PFSK-1 (cell line): ENCODE measurements at regions not wholly inside any gene's neighbourhood (a gene's known extent, or its start where the extent isn't known, plus 50 kb on each side); places are given as distances from the start of the nearest gene placed in this dataset.

Source experiments
- FOXP2 ChIP-seq: optimal IDR thresholded peaks from 2 replicates; pipeline ENCODE3; 2011; ENCODE audit warnings: borderline replicate concordance, control low read depth, inconsistent platforms; ENCODE audit not compliant: insufficient read depth; ENCODE audit errors: extremely low read length, extremely low read depth
- POLR2AphosphoS5 ChIP-seq: IDR thresholded peaks from 2 replicates; pipeline ENCODE4 v1.6.1; 2012; ENCODE audit warnings: low read depth, mild to moderate bottlenecking, control low read depth, low read length, moderate library complexity
- SIN3A ChIP-seq: IDR thresholded peaks from 2 replicates; pipeline ENCODE4 v1.6.1; 2012; ENCODE audit warnings: mild to moderate bottlenecking, low read length, moderate library complexity, borderline replicate concordance; ENCODE audit not compliant: insufficient read depth
- TAF1 ChIP-seq: IDR thresholded peaks from 2 replicates; pipeline ENCODE4 v1.6.1; 2012; ENCODE audit warnings: low read length, control low read depth, borderline replicate concordance; ENCODE audit not compliant: insufficient read depth
- TF ChIP-seq, protein P1 (sequence below), 2 experiments: IDR thresholded peaks; 2 replicates each; pipeline versions ENCODE4 v1.6.1 to v1.8.0; 2011 to 2012; ENCODE audit warnings: low read depth in 2 of 2, low read length in 2 of 2, control low read depth in 1 of 2, inconsistent platforms in 1 of 2, mild to moderate bottlenecking in 1 of 2, moderate library complexity in 1 of 2; ENCODE audit not compliant: insufficient read depth in 1 of 2

DNA sequence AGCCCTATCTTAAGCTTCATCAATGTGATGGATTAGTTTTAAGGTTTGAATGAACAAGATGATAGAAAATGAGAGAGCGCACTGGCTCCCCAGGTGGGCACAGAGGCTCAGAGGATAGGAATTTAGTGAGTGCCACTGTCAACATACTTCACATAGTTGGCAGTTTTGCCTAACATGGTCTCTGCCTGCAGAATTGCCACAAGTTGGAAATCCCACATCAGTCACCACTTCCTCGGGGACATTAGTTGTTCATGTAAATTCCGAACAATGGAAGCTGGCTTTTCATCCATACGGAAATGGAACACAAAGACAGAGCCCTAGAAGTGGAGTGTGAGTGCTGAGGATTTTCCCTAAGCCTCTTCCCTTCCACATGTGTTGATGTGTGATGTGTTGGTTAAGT lies 123.9 kb upstream of the PHACTR1 start:
- TF ChIP-seq SIN3A, result no peak

DNA sequence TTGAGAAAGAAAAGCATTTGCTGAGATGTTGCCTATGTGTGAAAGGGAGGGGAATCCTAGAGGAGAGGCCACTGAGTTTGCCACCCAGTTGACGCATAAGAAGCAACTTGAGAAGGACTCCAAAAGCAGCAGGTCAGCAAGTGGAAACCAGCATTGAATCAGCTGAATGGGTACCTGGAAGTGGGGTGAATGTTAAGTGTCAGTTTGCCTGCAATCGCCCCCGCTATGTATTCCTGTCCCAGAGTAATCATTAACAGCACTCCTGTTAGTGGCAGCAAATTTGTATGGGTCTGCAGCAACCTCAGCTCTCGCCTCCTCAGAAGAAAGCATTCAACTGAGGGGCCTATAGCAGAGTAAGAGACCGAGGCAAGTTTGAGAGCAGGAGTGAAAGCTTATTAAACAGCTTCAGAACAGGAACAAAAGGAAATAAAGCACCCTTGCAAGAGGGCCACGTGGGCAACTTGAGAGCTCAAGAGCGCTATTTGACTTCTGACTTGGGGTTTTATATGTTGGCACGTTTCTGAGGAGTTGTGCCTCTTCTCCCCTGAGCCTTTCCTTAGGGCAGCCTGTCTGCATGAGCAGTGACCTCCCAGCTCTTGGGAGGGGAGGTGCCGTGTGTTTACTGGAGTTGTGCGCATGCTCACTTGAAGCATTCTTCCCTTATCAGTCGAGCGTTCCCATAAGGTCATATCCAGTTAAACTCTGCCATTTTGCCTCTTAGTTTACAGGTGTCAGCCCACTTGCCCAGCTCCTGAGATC lies 122.6 kb upstream of the PHACTR1 start:
- TF ChIP-seq POLR2AphosphoS5, result no peak
- TF ChIP-seq TAF1, result no peak
- no peak for TF ChIP-seq FOXP2
- TF ChIP-seq, protein P1, sequence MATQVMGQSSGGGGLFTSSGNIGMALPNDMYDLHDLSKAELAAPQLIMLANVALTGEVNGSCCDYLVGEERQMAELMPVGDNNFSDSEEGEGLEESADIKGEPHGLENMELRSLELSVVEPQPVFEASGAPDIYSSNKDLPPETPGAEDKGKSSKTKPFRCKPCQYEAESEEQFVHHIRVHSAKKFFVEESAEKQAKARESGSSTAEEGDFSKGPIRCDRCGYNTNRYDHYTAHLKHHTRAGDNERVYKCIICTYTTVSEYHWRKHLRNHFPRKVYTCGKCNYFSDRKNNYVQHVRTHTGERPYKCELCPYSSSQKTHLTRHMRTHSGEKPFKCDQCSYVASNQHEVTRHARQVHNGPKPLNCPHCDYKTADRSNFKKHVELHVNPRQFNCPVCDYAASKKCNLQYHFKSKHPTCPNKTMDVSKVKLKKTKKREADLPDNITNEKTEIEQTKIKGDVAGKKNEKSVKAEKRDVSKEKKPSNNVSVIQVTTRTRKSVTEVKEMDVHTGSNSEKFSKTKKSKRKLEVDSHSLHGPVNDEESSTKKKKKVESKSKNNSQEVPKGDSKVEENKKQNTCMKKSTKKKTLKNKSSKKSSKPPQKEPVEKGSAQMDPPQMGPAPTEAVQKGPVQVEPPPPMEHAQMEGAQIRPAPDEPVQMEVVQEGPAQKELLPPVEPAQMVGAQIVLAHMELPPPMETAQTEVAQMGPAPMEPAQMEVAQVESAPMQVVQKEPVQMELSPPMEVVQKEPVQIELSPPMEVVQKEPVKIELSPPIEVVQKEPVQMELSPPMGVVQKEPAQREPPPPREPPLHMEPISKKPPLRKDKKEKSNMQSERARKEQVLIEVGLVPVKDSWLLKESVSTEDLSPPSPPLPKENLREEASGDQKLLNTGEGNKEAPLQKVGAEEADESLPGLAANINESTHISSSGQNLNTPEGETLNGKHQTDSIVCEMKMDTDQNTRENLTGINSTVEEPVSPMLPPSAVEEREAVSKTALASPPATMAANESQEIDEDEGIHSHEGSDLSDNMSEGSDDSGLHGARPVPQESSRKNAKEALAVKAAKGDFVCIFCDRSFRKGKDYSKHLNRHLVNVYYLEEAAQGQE (IDR thresholded peaks at IDR 0.05; ENCODE audit: insufficient read depth in 1 of 2, low read depth in 2 of 2, low read length in 2 of 2), result no peak
- no peak for TF ChIP-seq SIN3A

DNA sequence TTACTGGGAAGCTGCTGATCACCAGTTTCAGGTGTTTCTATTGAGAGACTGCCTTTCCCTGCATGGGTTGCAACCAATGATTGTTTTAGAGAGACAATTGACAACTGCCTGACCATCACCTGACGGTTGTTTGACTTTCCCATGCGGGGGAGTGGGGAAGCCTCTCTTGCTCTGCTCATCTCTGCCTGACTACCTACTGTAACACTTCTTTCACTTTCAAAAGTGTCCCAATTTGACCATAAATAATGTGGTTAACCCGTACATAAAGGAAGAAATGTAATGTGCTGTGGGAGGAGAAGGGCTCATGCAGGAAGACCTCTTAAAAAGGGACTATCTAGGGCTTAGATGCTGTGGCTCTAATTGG lies 122.1 kb upstream of the PHACTR1 start:
- TF ChIP-seq POLR2AphosphoS5, result no peak
- no peak for TF ChIP-seq TAF1
- TF ChIP-seq, protein P1 (IDR thresholded peaks at IDR 0.05; ENCODE audit: insufficient read depth in 1 of 2, low read depth in 2 of 2, low read length in 2 of 2), result no peak
- no peak for TF ChIP-seq FOXP2
- no peak for TF ChIP-seq SIN3A

DNA sequence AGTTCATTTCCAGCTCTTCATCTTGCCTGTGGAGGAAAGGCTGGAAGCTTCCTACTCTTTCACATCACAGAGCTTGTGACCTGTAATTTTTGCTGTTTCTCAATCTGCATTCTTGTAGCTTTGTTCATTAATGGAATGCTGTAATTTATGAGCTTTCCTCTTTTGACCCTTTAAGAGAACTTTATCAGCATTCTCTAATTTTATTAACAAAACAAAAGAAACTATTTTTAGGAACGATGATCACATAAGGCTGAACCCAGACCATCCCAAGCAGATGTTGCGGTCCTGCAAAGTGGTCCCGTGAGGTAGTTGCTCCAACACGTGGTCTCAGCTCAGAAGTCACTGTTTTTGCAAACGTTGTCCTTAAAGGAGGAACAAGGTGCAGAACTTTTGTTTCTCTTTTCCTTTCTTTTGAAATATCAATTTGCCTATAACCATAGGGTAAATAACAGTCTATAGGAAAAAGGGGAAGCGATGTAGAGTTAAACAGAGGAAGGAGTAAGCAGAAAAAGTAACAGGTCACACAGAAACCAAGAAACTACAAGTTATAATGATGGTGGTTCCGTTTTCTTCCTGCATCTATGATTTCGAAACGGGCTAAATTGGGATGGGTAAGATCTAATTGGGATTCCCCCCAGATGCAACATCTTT lies 121.3 kb upstream of the PHACTR1 start:
- TF ChIP-seq TAF1, result no peak
- TF ChIP-seq, protein P1 (IDR thresholded peaks at IDR 0.05; ENCODE audit: insufficient read depth in 1 of 2, low read depth in 2 of 2, low read length in 2 of 2), result no peak
- no peak for TF ChIP-seq POLR2AphosphoS5
- no peak for TF ChIP-seq FOXP2
- TF ChIP-seq SIN3A, result no peak

DNA sequence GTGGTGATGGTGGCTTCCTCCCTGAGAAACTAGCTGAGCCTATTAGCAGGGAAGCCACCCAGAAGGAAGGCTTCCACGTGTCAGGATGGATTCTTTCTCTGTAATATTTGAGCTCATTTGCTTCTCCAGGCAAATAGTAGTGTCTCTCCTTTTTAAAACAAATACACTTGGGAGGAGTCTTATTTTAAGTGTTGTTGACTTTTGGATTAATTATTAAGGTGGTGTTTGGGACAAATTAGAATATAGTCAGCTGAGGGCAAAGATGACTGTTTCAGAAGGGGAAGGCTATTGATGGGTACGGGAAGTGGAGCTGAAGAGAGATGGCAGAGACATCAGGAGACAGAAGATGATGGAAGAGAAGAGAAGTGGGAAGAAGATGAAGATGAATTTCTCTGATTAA lies 119.8 kb upstream of the PHACTR1 start:
- TF ChIP-seq, protein P1 (IDR thresholded peaks at IDR 0.05; ENCODE audit: insufficient read depth in 1 of 2, low read depth in 2 of 2, low read length in 2 of 2), result no peak
- TF ChIP-seq POLR2AphosphoS5 (no peak), SIN3A (no peak), TAF1 (no peak), FOXP2 (no peak)
